ENCODE measurements at regions not wholly inside any gene's neighbourhood (a gene's known extent, or its start where the extent isn't known, plus 50 kb on each side); places are given as distances from the start of the nearest gene placed in this dataset.

- TF ChIP-seq CTCF (IDR thresholded peaks at IDR 0.05; ENCODE audit: insufficient read depth, low read depth, low read length) = no peak
- no peak for TF ChIP-seq EZH2 (IDR thresholded peaks at IDR 0.05; ENCODE audit: insufficient read depth, low read length)
These were observed 547.3 kb upstream of the PLXNA2 start for GRCh38 chr1:208791456-208791855.
